Breast epithelium (tissue), 4 donors: ENCODE measurements at regions not wholly inside any gene's neighbourhood (a gene's known extent, or its start where the extent isn't known, plus 50 kb on each side); places are given as distances from the start of the nearest gene placed in this dataset.

Source experiments
- DNase-seq, 2 donors: peaks; one replicate each; pipeline ENCODE4 v3.0.0-alpha.2; 2019; ENCODE audit warnings: low spot score in 2 of 2
- H3K27ac ChIP-seq, 2 donors: fragments of 200-600 bp; sonication (generic) in 1 of 2; one replicate each; pipeline ENCODE4 v1.5.1; 2016 to 2019; ENCODE audit warnings: mild to moderate bottlenecking in 1 of 2
- H3K27me3 ChIP-seq, 2 donors: fragments of 200-600 bp; sonication (generic) in 1 of 2; one replicate each; pipeline versions ENCODE4 v1.5.1 to v1.6.0; 2017 to 2019; ENCODE audit warnings: control low read depth in 1 of 2, mild to moderate bottlenecking in 1 of 2
- H3K36me3 ChIP-seq: fragments of 200-600 bp; one replicate; pipeline ENCODE4 v1.5.1; 2019
- H3K4me1 ChIP-seq, 2 donors: fragments of 200-600 bp; sonication (generic); one replicate each; pipeline ENCODE4 v1.5.1; 2016 to 2019; ENCODE audit warnings: control low read depth in 1 of 2
- H3K4me3 ChIP-seq, 3 donors: fragments of 200-600 bp; sonication (generic); 1 replicate in 2 of 3; 2 replicates in 1 of 3; pipeline ENCODE4 v1.5.1; 2016 to 2019; ENCODE audit warnings: mild to moderate bottlenecking in 3 of 3, moderate library complexity in 2 of 3
- H3K9me3 ChIP-seq, 2 donors: fragments of 200-600 bp; sonication (generic) in 1 of 2; one replicate each; pipeline ENCODE4 v1.5.1; 2016 to 2019; ENCODE audit warnings: control low read depth in 1 of 2
- CTCF ChIP-seq, 3 donors: fragments of 450-650 bp; IDR thresholded peaks; one replicate each; pipeline ENCODE4 v1.5.1; 2016 to 2017; ENCODE audit warnings: antibody characterized with exemption in 3 of 3, mild to moderate bottlenecking in 3 of 3, moderate library complexity in 3 of 3
- POLR2A ChIP-seq: fragments of 450-650 bp; IDR thresholded peaks from one replicate; pipeline ENCODE4 v1.6.1; 2016; ENCODE audit warnings: antibody characterized with exemption, mild to moderate bottlenecking, moderate library complexity
- POLR2AphosphoS5 ChIP-seq, 3 donors: sonication (generic); formaldehyde crosslinking; IDR thresholded peaks; one replicate each; pipeline ENCODE4 v1.6.1; 2017; ENCODE audit warnings: antibody characterized with exemption in 3 of 3
- intact Hi-C: fragments of 100-400 bp; cut with DNase I; formaldehyde crosslinking; loops from one replicate; pipeline ENCODE4 v1.15.1; 2023; ENCODE audit warnings: low total_unique reads

DNA sequence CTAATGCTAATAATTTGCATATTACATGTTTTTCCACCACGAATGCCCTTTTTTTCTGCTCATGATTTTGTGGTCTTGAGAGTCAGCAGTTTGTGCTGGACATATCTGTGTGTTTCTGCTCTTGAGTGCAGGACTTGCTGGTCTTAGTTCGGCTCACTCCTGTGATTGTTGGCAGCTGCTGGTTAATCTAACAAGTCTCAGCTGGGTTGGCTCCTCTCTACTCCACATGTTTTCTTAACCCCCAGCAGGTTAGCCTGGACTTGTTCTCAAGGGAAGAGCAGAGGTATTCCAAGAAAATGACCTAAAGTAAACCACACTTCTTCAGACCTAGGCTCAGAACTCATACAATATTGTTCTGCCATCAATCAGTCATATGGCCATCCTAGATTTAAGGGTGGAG is 1238.9 kb downstream of the XPNPEP1 start:
- no peaks in the 10 kb centered on the region for H3K27me3 ChIP-seq
- H3K9me3 ChIP-seq: no peaks in the 10 kb centered on the region
- H3K27ac ChIP-seq: no peak overlapping the region
- H3K4me1 ChIP-seq: no peaks in the 10 kb centered on the region
- intact Hi-C loops: no loop called here
- TF ChIP-seq CTCF (IDR thresholded peaks at IDR 0.05): no peak
- TF ChIP-seq POLR2A: no peak
- TF ChIP-seq POLR2AphosphoS5 (IDR thresholded peaks at IDR 0.05): no peak
- no peak for DNase-seq
- H3K4me3 ChIP-seq: no peak overlapping the region
- H3K36me3 ChIP-seq: no peaks in the 10 kb centered on the region

- no peak overlapping the region for H3K27ac ChIP-seq
- H3K36me3 ChIP-seq: no peaks in the 10 kb centered on the region
- intact Hi-C loops: no loop called here
- DNase-seq: no peak
- no peaks in the 10 kb centered on the region for H3K27me3 ChIP-seq
- no peaks in the 10 kb centered on the region for H3K9me3 ChIP-seq
- no peaks in the 10 kb centered on the region for H3K4me1 ChIP-seq
- no peak for TF ChIP-seq POLR2AphosphoS5 (IDR thresholded peaks at IDR 0.05)
- TF ChIP-seq POLR2A: no peak
- no peak for TF ChIP-seq CTCF (IDR thresholded peaks at IDR 0.05)
- no peak overlapping the region for H3K4me3 ChIP-seq
Measured at GRCh38 chr10:108673741-108674140, 1249.6 kb downstream of the XPNPEP1 start.

GRCh38 chr10:108663587-108663986 is 1259.7 kb downstream of the XPNPEP1 start:
- intact Hi-C loops: no loop called here
- H3K27ac ChIP-seq: no peak overlapping the region
- H3K4me1 ChIP-seq: no peaks in the 10 kb centered on the region
- H3K9me3 ChIP-seq: no peaks in the 10 kb centered on the region
- DNase-seq: no peak
- no peak for TF ChIP-seq POLR2AphosphoS5 (IDR thresholded peaks at IDR 0.05)
- no peak for TF ChIP-seq POLR2A
- no peak for TF ChIP-seq CTCF (IDR thresholded peaks at IDR 0.05)
- no peak overlapping the region for H3K4me3 ChIP-seq
- H3K27me3 ChIP-seq: no peaks in the 10 kb centered on the region
- no peaks in the 10 kb centered on the region for H3K36me3 ChIP-seq

GRCh38 chr10:108662975-108663374 is 1260.3 kb downstream of the XPNPEP1 start:
- no peak for DNase-seq
- Histone ChIP-seq H3K9me3 (no peaks in the 10 kb centered on the region), H3K4me1 (no peaks in the 10 kb centered on the region), H3K36me3 (no peaks in the 10 kb centered on the region), H3K27ac (no peak overlapping the region), H3K27me3 (no peaks in the 10 kb centered on the region), H3K4me3 (no peak overlapping the region)
- TF ChIP-seq POLR2A (no peak), POLR2AphosphoS5 (IDR thresholded peaks at IDR 0.05) (no peak), CTCF (IDR thresholded peaks at IDR 0.05) (no peak)
- intact Hi-C loops: no loop called here

GRCh38 chr10:108655057-108655456 is 1268.3 kb downstream of the XPNPEP1 start:
- Histone ChIP-seq H3K27me3 (no peaks in the 10 kb centered on the region), H3K4me1 (no peaks in the 10 kb centered on the region), H3K27ac (no peak overlapping the region), H3K4me3 (no peak overlapping the region), H3K36me3 (no peaks in the 10 kb centered on the region), H3K9me3 (no peaks in the 10 kb centered on the region)
- intact Hi-C loops: no loop called here
- DNase-seq: no peak
- TF ChIP-seq POLR2A (no peak), POLR2AphosphoS5 (IDR thresholded peaks at IDR 0.05) (no peak), CTCF (IDR thresholded peaks at IDR 0.05) (no peak)
